ENCODE measurements at regions not wholly inside any gene's neighbourhood (a gene's known extent, or its start where the extent isn't known, plus 50 kb on each side); places are given as distances from the start of the nearest gene placed in this dataset.

DNA sequence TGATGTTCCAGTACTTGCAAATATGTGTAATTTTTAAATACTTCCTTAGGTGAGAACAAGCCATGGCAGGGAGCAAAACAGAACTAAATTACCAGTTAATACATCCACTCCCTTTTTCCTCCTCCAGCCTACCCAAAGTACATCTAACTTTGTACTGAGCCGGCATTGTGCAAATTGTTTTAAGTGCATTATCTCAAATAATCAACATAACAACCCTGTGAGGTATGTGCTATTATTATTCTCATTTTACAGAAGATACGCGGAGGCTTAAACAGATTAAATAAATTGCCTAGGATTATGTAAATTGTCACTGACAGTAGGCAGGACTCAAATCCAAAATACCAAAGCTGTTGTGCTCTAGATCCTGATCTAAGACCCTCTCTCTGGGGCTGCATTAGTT is 55.5 kb upstream of the KLF4 start:
- Histone ChIP-seq H3K36me3 (ENCODE audit: control insufficient read depth, insufficient read depth, low read length) (0 out of 2 replicates have a peak, but pooled peaks cover 1% of the 10 kb centered on the region), H3K9me3 (no peaks in the 10 kb centered on the region), H3K4me1 (peaks cover 21% of the 10 kb centered on the region), H3K4me3 (ENCODE audit: low read depth, low read length) (no peak overlapping the region), H3K27me3 (replicated peaks; ENCODE audit: control insufficient read depth, insufficient read depth, low read length) (no peaks in the 10 kb centered on the region)
- Mint-ChIP-seq H3K27me3 (ENCODE audit: insufficient read depth, unreplicated experiment) (no peaks in the 10 kb centered on the region), H3K9me3 (ENCODE audit: unreplicated experiment) (no peaks in the 10 kb centered on the region), H3K36me3 (ENCODE audit: insufficient read depth, unreplicated experiment) (peaks cover 5% of the 10 kb centered on the region), H3K4me1 (ENCODE audit: low read depth, unreplicated experiment) (peaks cover 33% of the 10 kb centered on the region), H3K4me3 (ENCODE audit: unreplicated experiment) (no peak overlapping the region), H3K27ac (ENCODE audit: unreplicated experiment) (no peak overlapping the region)
- intact Hi-C loops (cut with micrococcal nuclease; ENCODE audit: unreplicated experiment): loop anchor here (5.0 kb wide), 2 partner anchors 38 to 58 kb away; partner anchors contain the start of gene KLF4
- no TSS peak for BruUV-seq (replicated peaks)
- POLR2A ChIA-PET: no interaction called here
- no peak for DNase-seq
- CTCF ChIA-PET: no interaction called here
- no peak for TF ChIP-seq CTCF (IDR thresholded peaks at IDR 0.05; ENCODE audit: insufficient read depth in 1 of 2, low read depth in 1 of 2, low read length in 1 of 2, severe bottlenecking in 1 of 2, unreplicated experiment in 1 of 2)

- Histone ChIP-seq H3K36me3 (ENCODE audit: control insufficient read depth, insufficient read depth, low read length) (0 out of 2 replicates have a peak, but pooled peaks cover 1% of the 10 kb centered on the region), H3K4me3 (ENCODE audit: low read depth, low read length) (no peak overlapping the region), H3K27me3 (replicated peaks; ENCODE audit: control insufficient read depth, insufficient read depth, low read length) (no peaks in the 10 kb centered on the region), H3K4me1 (peaks cover 20% of the 10 kb centered on the region), H3K9me3 (no peaks in the 10 kb centered on the region)
- DNase-seq: no peak
- Mint-ChIP-seq H3K27ac (ENCODE audit: unreplicated experiment) (no peak overlapping the region), H3K27me3 (ENCODE audit: insufficient read depth, unreplicated experiment) (no peaks in the 10 kb centered on the region), H3K4me3 (ENCODE audit: unreplicated experiment) (no peak overlapping the region), H3K9me3 (ENCODE audit: unreplicated experiment) (no peaks in the 10 kb centered on the region), H3K36me3 (ENCODE audit: insufficient read depth, unreplicated experiment) (no peaks in the 10 kb centered on the region), H3K4me1 (ENCODE audit: low read depth, unreplicated experiment) (peaks cover 26% of the 10 kb centered on the region)
- intact Hi-C loops (cut with micrococcal nuclease; ENCODE audit: unreplicated experiment): no loop called here
- ChIA-PET POLR2A (no interaction called here), CTCF (no interaction called here)
- BruUV-seq (replicated peaks): no TSS peak
- no peak for TF ChIP-seq CTCF (IDR thresholded peaks at IDR 0.05; ENCODE audit: insufficient read depth in 1 of 2, low read depth in 1 of 2, low read length in 1 of 2, severe bottlenecking in 1 of 2, unreplicated experiment in 1 of 2)
These were observed 53.0 kb upstream of the KLF4 start for GRCh38 chr9:107542411-107543157.

GRCh38 chr9:107541523-107541922 is 52.0 kb upstream of the KLF4 start:
- no peak for DNase-seq
- intact Hi-C loops (cut with micrococcal nuclease; ENCODE audit: unreplicated experiment): no loop called here
- Mint-ChIP-seq H3K9me3 (ENCODE audit: unreplicated experiment) (no peaks in the 10 kb centered on the region), H3K27ac (ENCODE audit: unreplicated experiment) (no peak overlapping the region), H3K4me3 (ENCODE audit: unreplicated experiment) (no peak overlapping the region), H3K36me3 (ENCODE audit: insufficient read depth, unreplicated experiment) (no peaks in the 10 kb centered on the region), H3K4me1 (ENCODE audit: low read depth, unreplicated experiment) (peaks cover 16% of the 10 kb centered on the region), H3K27me3 (ENCODE audit: insufficient read depth, unreplicated experiment) (no peaks in the 10 kb centered on the region)
- TF ChIP-seq CTCF (IDR thresholded peaks at IDR 0.05; ENCODE audit: insufficient read depth in 1 of 2, low read depth in 1 of 2, low read length in 1 of 2, severe bottlenecking in 1 of 2, unreplicated experiment in 1 of 2): no peak
- no peak overlapping the region for H3K4me3 ChIP-seq (ENCODE audit: low read depth, low read length)
- H3K9me3 ChIP-seq: no peaks in the 10 kb centered on the region
- POLR2A ChIA-PET: no interaction called here
- H3K4me1 ChIP-seq: peaks cover 10% of the 10 kb centered on the region
- 0 out of 2 replicates have a peak, but pooled peaks cover 1% of the 10 kb centered on the region for H3K36me3 ChIP-seq (ENCODE audit: control insufficient read depth, insufficient read depth, low read length)
- no TSS peak for BruUV-seq (replicated peaks)
- H3K27me3 ChIP-seq (replicated peaks; ENCODE audit: control insufficient read depth, insufficient read depth, low read length): no peaks in the 10 kb centered on the region
- CTCF ChIA-PET: no interaction called here

All from Caco-2 (cell line).